ENCODE measurements at regions not wholly inside any gene's neighbourhood (a gene's known extent, or its start where the extent isn't known, plus 50 kb on each side); places are given as distances from the start of the nearest gene placed in this dataset.

- H3K9me3 ChIP-seq (ENCODE audit: low read depth) = no peaks in the 10 kb centered on the region
- H3K27ac ChIP-seq = no peak overlapping the region
- no peak for DNase-seq (ENCODE audit: low spot score)
- no peaks in the 10 kb centered on the region for H3K9me2 ChIP-seq (replicated peaks; ENCODE audit: insufficient read depth)
- TF ChIP-seq CTCF (IDR thresholded peaks at IDR 0.05; ENCODE audit: poor library complexity) (no peak), EZH2 (IDR thresholded peaks at IDR 0.05; ENCODE audit: borderline replicate concordance) (no peak), EZH2phosphoT487 (IDR thresholded peaks at IDR 0.05; ENCODE audit: low read depth, severe bottlenecking, unreplicated experiment) (no peak)
- H3K79me2 ChIP-seq = no peaks in the 10 kb centered on the region
- no peaks in the 10 kb centered on the region for H3K36me3 ChIP-seq (replicated peaks; ENCODE audit: insufficient read depth, low read depth)
- H3K27me3 ChIP-seq = no peaks in the 10 kb centered on the region
- no peaks in the 10 kb centered on the region for H3K4me1 ChIP-seq (ENCODE audit: insufficient read depth)
- no peaks in the 10 kb centered on the region for H4K20me1 ChIP-seq (ENCODE audit: insufficient read depth, poor library complexity, severe bottlenecking)
- H3K4me2 ChIP-seq = no peak overlapping the region
- no peak overlapping the region for H3K4me3 ChIP-seq
- no peak overlapping the region for H2AFZ ChIP-seq
- 87% methylated on average over 37 of the region's 37 CpGs for whole genome bisulfite sequencing (ENCODE audit: low lambda C conversion rate, missing lambda C conversion rate)
These were observed 377.7 kb upstream of the MYT1L start for GRCh38 chr2:2708575-2709430.

GRCh38 chr2:2707206-2707991, 376.3 kb upstream of the MYT1L start:
- no peaks in the 10 kb centered on the region for H3K79me2 ChIP-seq
- no peak overlapping the region for H3K27ac ChIP-seq
- no peaks in the 10 kb centered on the region for H3K36me3 ChIP-seq (replicated peaks; ENCODE audit: insufficient read depth, low read depth)
- H3K9me2 ChIP-seq (replicated peaks; ENCODE audit: insufficient read depth) = no peaks in the 10 kb centered on the region
- H3K27me3 ChIP-seq = no peaks in the 10 kb centered on the region
- H3K9me3 ChIP-seq (ENCODE audit: low read depth) = no peaks in the 10 kb centered on the region
- no peaks in the 10 kb centered on the region for H3K4me1 ChIP-seq (ENCODE audit: insufficient read depth)
- DNase-seq (ENCODE audit: low spot score) = no peak
- no peak overlapping the region for H2AFZ ChIP-seq
- TF ChIP-seq CTCF (IDR thresholded peaks at IDR 0.05; ENCODE audit: poor library complexity) = no peak
- no peak for TF ChIP-seq EZH2phosphoT487 (IDR thresholded peaks at IDR 0.05; ENCODE audit: low read depth, severe bottlenecking, unreplicated experiment)
- no peak for TF ChIP-seq EZH2 (IDR thresholded peaks at IDR 0.05; ENCODE audit: borderline replicate concordance)
- H3K4me3 ChIP-seq = no peak overlapping the region
- H3K4me2 ChIP-seq = no peak overlapping the region
- WGBS (ENCODE audit: low lambda C conversion rate, missing lambda C conversion rate) = 71% methylated on average over 19 of the region's 19 CpGs
- H4K20me1 ChIP-seq (ENCODE audit: insufficient read depth, poor library complexity, severe bottlenecking) = no peaks in the 10 kb centered on the region

- H3K4me3 ChIP-seq = no peak overlapping the region
- H4K20me1 ChIP-seq (ENCODE audit: insufficient read depth, poor library complexity, severe bottlenecking) = no peaks in the 10 kb centered on the region
- TF ChIP-seq EZH2phosphoT487 (IDR thresholded peaks at IDR 0.05; ENCODE audit: low read depth, severe bottlenecking, unreplicated experiment) (no peak), CTCF (IDR thresholded peaks at IDR 0.05; ENCODE audit: poor library complexity) (no peak), EZH2 (IDR thresholded peaks at IDR 0.05; ENCODE audit: borderline replicate concordance) (no peak)
- H3K27me3 ChIP-seq = no peaks in the 10 kb centered on the region
- H3K36me3 ChIP-seq (replicated peaks; ENCODE audit: insufficient read depth, low read depth) = no peaks in the 10 kb centered on the region
- H3K4me1 ChIP-seq (ENCODE audit: insufficient read depth) = no peaks in the 10 kb centered on the region
- 79% methylated on average over 10 of the region's 10 CpGs for WGBS (ENCODE audit: low lambda C conversion rate, missing lambda C conversion rate)
- no peaks in the 10 kb centered on the region for H3K9me2 ChIP-seq (replicated peaks; ENCODE audit: insufficient read depth)
- no peaks in the 10 kb centered on the region for H3K9me3 ChIP-seq (ENCODE audit: low read depth)
- H3K27ac ChIP-seq = no peak overlapping the region
- no peak overlapping the region for H2AFZ ChIP-seq
- DNase-seq (ENCODE audit: low spot score) = no peak
- H3K4me2 ChIP-seq = no peak overlapping the region
- H3K79me2 ChIP-seq = no peaks in the 10 kb centered on the region
These were observed 375.2 kb upstream of the MYT1L start for GRCh38 chr2:2706306-2706705.
